HCT116 (cell line): ENCODE measurements at regions not wholly inside any gene's neighbourhood (a gene's known extent, or its start where the extent isn't known, plus 50 kb on each side); places are given as distances from the start of the nearest gene placed in this dataset.

Experiments
- ATAC-seq: fragments of 200-7000 bp; cut with Tn5 transposase; 2 replicates; pipeline ENCODE4 v1.9.1; 2020; ENCODE audit warnings: mild to moderate bottlenecking, moderate library complexity
- BruUV-seq: library from RNA; stranded (reverse); fragments of 400-500 nt; replicated peaks from 2 replicates; lab custom pipeline; 2021; lab: Mats Ljungman, UMichigan
- CTCF ChIA-PET: fragments of 300-600 bp; sonication (Branson Sonifier 250); formaldehyde crosslinking; loops from one replicate; lab custom pipeline; 2021; ENCODE audit warnings: antibody characterized with exemption; lab: Charles Lee
- POLR2A ChIA-PET: fragments of 300-600, 350-600 bp; sonication (Branson Sonifier 250); formaldehyde crosslinking; loops from one replicate; lab custom pipeline; 2021; ENCODE audit warnings: antibody characterized with exemption; lab: Charles Lee
- RAD21 ChIA-PET, 2 experiments: fragments of 300-600 bp; sonication (Branson Sonifier 250); formaldehyde crosslinking; loops; one replicate each; lab custom pipeline; 2023; ENCODE audit warnings: low total read pairs in 2 of 2; ENCODE audit not compliant: uncharacterized antibody in 2 of 2, unreplicated experiment in 2 of 2, low non-redundant PET in 1 of 2; lab: Charles Lee
- DNase-seq: peaks from one replicate; pipeline ENCODE4 v3.0.0-alpha.2; 2010; ENCODE audit warnings: low read depth, low spot score
- H2AFZ ChIP-seq: fragments of 200-600 bp; shearing (Covaris generic), sonication (generic); 2 replicates; pipeline ENCODE4 v1.6.1; 2017; ENCODE audit warnings: low read depth, mixed run types, mixed read lengths, antibody characterized with exemption, low read length; ENCODE audit not compliant: poor library complexity, severe bottlenecking
- H3K27ac ChIP-seq: 2 replicates; pipeline ENCODE4 v1.5.1; 2012; ENCODE audit warnings: low read depth, low read length
- H3K27me3 ChIP-seq: fragments of 200-600 bp; sonication (generic); 2 replicates; pipeline ENCODE4 v1.6.1; 2016; ENCODE audit warnings: mixed run types, low read length, mixed read lengths; ENCODE audit not compliant: insufficient read depth
- H3K36me3 ChIP-seq, 2 experiments: fragments of 200-500 bp in 1 of 2; fragments of 200-600 bp in 1 of 2; sonication (Bioruptor generic) in 1 of 2; sonication (generic) in 1 of 2; 2 replicates each; pipeline versions ENCODE4 v1.5.1 to v1.6.1; 2014 to 2016; ENCODE audit warnings: low read length in 2 of 2, inconsistent platforms in 1 of 2, mixed read lengths in 1 of 2, mixed run types in 1 of 2; ENCODE audit not compliant: insufficient read depth in 2 of 2, control insufficient read depth in 1 of 2
- H3K4me1 ChIP-seq, 2 experiments: fragments of 200-600 bp in 1 of 2; sonication (generic) in 1 of 2; 2 replicates each; pipeline versions ENCODE4 v1.5.1 to v1.6.1; 2012 to 2017; ENCODE audit warnings: low read length in 2 of 2, inconsistent platforms in 1 of 2, mild to moderate bottlenecking in 1 of 2, mixed read lengths in 1 of 2, mixed run types in 1 of 2, moderate library complexity in 1 of 2; ENCODE audit not compliant: insufficient read depth in 2 of 2, control insufficient read depth in 1 of 2
- H3K4me2 ChIP-seq: fragments of 200-600 bp; sonication (generic); 2 replicates; pipeline ENCODE4 v1.6.1; 2017; ENCODE audit warnings: mixed run types, low read length, mixed read lengths
- H3K4me3 ChIP-seq, 2 experiments: fragments of 200-600 bp in 1 of 2; sonication (generic) in 1 of 2; replicated peaks in 1 of 2; 2 replicates each; pipeline ENCODE4 v1.5.1; 2011 to 2016; ENCODE audit warnings: low read length in 2 of 2, control low read depth in 1 of 2, low read depth in 1 of 2, mild to moderate bottlenecking in 1 of 2, mixed read lengths in 1 of 2, mixed run types in 1 of 2
- H3K79me2 ChIP-seq: fragments of 200-600 bp; sonication (generic); 2 replicates; pipeline ENCODE4 v1.6.1; 2017; ENCODE audit warnings: mild to moderate bottlenecking, mixed run types, low read length, moderate library complexity, mixed read lengths; ENCODE audit not compliant: insufficient read depth
- H3K9ac ChIP-seq: fragments of 200-600 bp; sonication (generic); 2 replicates; pipeline ENCODE4 v1.6.1; 2016; ENCODE audit warnings: low read length, mixed read lengths
- H3K9me2 ChIP-seq: fragments of 200-600 bp; sonication (generic), shearing (Covaris generic); 2 replicates; pipeline ENCODE4 v1.6.1; 2017; ENCODE audit warnings: mixed run types, mild to moderate bottlenecking, moderate library complexity; ENCODE audit not compliant: insufficient read depth
- H3K9me3 ChIP-seq, 2 experiments: fragments of 200-500 bp in 1 of 2; fragments of 200-600 bp in 1 of 2; sonication (Bioruptor generic) in 1 of 2; sonication (generic) in 1 of 2; 2 replicates each; pipeline ENCODE4 v1.6.1; 2014 to 2017; ENCODE audit warnings: low read length in 2 of 2, mixed read lengths in 2 of 2, inconsistent platforms in 1 of 2, low read depth in 1 of 2, mild to moderate bottlenecking in 1 of 2, mixed run types in 1 of 2, moderate library complexity in 1 of 2; ENCODE audit not compliant: control insufficient read depth in 1 of 2, insufficient read depth in 1 of 2
- H4K20me1 ChIP-seq: fragments of 200-600 bp; sonication (generic), shearing (Covaris generic); 2 replicates; pipeline ENCODE4 v1.6.1; 2017; ENCODE audit warnings: mixed run types, mild to moderate bottlenecking, moderate library complexity; ENCODE audit not compliant: insufficient read depth
- ATF3 ChIP-seq: IDR thresholded peaks from 2 replicates; pipeline ENCODE4 v1.6.1; 2012
- CBX3 ChIP-seq: IDR thresholded peaks from 2 replicates; pipeline ENCODE4 v1.6.1; 2012; ENCODE audit warnings: low read depth
- CEBPB ChIP-seq: IDR thresholded peaks from 2 replicates; pipeline ENCODE4 v1.6.1; 2012; ENCODE audit warnings: low read depth
- EGR1 ChIP-seq: IDR thresholded peaks from 2 replicates; pipeline ENCODE4 v1.6.1; 2012; ENCODE audit warnings: low read depth
- EZH2 ChIP-seq: fragments of 200-600 bp; sonication (generic); IDR thresholded peaks from 2 replicates; pipeline ENCODE4 v1.6.1; 2017; ENCODE audit warnings: antibody characterized with exemption, mixed run types
- MAX ChIP-seq: IDR thresholded peaks from 2 replicates; pipeline ENCODE4 v1.6.1; 2012
- POLR2AphosphoS5 ChIP-seq: IDR thresholded peaks from 2 replicates; pipeline ENCODE4 v1.6.1; 2011; ENCODE audit warnings: mild to moderate bottlenecking, low read depth, low read length, moderate library complexity
- RAD21 ChIP-seq: IDR thresholded peaks from 2 replicates; pipeline ENCODE4 v1.6.1; 2012; ENCODE audit warnings: low read depth, mild to moderate bottlenecking
- TCF7L2 ChIP-seq: IDR thresholded peaks from 2 replicates; pipeline ENCODE4 v1.7.0; 2011; ENCODE audit warnings: borderline replicate concordance, inconsistent platforms; ENCODE audit not compliant: insufficient read depth, insufficient read length; ENCODE audit errors: extremely low read depth
- ZFX ChIP-seq: fragments of 450-650 bp; IDR thresholded peaks from 2 replicates; pipeline ENCODE4 v1.6.1; 2017
- ZNF274 ChIP-seq: fragments of 200-500 bp; sonication (Bioruptor generic); IDR thresholded peaks from 2 replicates; pipeline ENCODE4 v1.6.1; 2014; ENCODE audit warnings: mild to moderate bottlenecking, low read depth, low read length, inconsistent platforms
- intact Hi-C: fragments of 100-400 bp; cut with micrococcal nuclease; formaldehyde crosslinking; loops from 2 replicates; pipeline ENCODE4 v1.10.0; 2022

GRCh38 chr1:208499026-208499425 lies 254.8 kb upstream of the PLXNA2 start:
- RAD21 ChIA-PET: no interaction called here
- no peak overlapping the region for H3K27ac ChIP-seq
- H3K79me2 ChIP-seq: no peaks in the 10 kb centered on the region
- no peak for TF ChIP-seq ZNF274
- TF ChIP-seq RAD21: no peak
- TF ChIP-seq CEBPB: no peak
- no peak for TF ChIP-seq TCF7L2
- TF ChIP-seq EGR1: no peak
- no peak for TF ChIP-seq ZFX
- no peak for TF ChIP-seq MAX
- ATAC-seq: no peak
- POLR2A ChIA-PET: no interaction called here
- BruUV-seq: no TSS peak
- no peak overlapping the region for H3K9ac ChIP-seq
- no peaks in the 10 kb centered on the region for H3K9me2 ChIP-seq
- H2AFZ ChIP-seq: no peak overlapping the region
- DNase-seq: no peak
- no peaks in the 10 kb centered on the region for H4K20me1 ChIP-seq
- H3K4me3 ChIP-seq: no peak overlapping the region
- no peak overlapping the region for H3K4me2 ChIP-seq
- intact Hi-C loops: no loop called here
- CTCF ChIA-PET: no interaction called here
- no peaks in the 10 kb centered on the region for H3K27me3 ChIP-seq
- no peaks in the 10 kb centered on the region for H3K9me3 ChIP-seq
- no peaks in the 10 kb centered on the region for H3K36me3 ChIP-seq
- H3K4me1 ChIP-seq: no peaks in the 10 kb centered on the region

- DNase-seq: no peak
- RAD21 ChIA-PET: no interaction called here
Observed at GRCh38 chr1:208499601-208500000, 255.4 kb upstream of the PLXNA2 start.

More at GRCh38 chr1:208499601-208500000, 255.4 kb upstream of the PLXNA2 start:
- Histone ChIP-seq H3K9me3 (no peaks in the 10 kb centered on the region), H4K20me1 (no peaks in the 10 kb centered on the region), H3K9ac (no peak overlapping the region), H2AFZ (no peak overlapping the region), H3K4me1 (no peaks in the 10 kb centered on the region), H3K36me3 (no peaks in the 10 kb centered on the region), H3K79me2 (no peaks in the 10 kb centered on the region), H3K27me3 (no peaks in the 10 kb centered on the region), H3K4me2 (no peak overlapping the region), H3K4me3 (no peak overlapping the region), H3K9me2 (no peaks in the 10 kb centered on the region), H3K27ac (no peak overlapping the region)
- ChIA-PET POLR2A (no interaction called here), CTCF (no interaction called here)
- BruUV-seq: no TSS peak
- no peak for ATAC-seq
- TF ChIP-seq ATF3 (no peak), ZFX (no peak), POLR2AphosphoS5 (no peak), CBX3 (no peak), MAX (no peak), EZH2 (no peak)
- intact Hi-C loops: no loop called here
